Skeletal muscle cell (primary cell): ENCODE measurements at regions not wholly inside any gene's neighbourhood (a gene's known extent, or its start where the extent isn't known, plus 50 kb on each side); places are given as distances from the start of the nearest gene placed in this dataset.
A peak's percentile ranks its signal among the peaks of the same experiment; 100 is the strongest.

Experiments
- DNase-seq: peaks from one replicate; pipeline ENCODE4 v3.0.0-alpha.2; 2010; ENCODE audit warnings: low read depth
- H3K4me3 ChIP-seq: 2 replicates; pipeline ENCODE4 v1.5.1; 2011; ENCODE audit warnings: low read depth, mild to moderate bottlenecking, control low read depth, low read length, moderate library complexity

- DNase-seq = no peak
- H3K4me3 ChIP-seq = no peak overlapping the region
Observed at GRCh38 chr4:89468602-89469001, 161.0 kb upstream of the GPRIN3 start.

- no peak for DNase-seq
- H3K4me3 ChIP-seq = no peak overlapping the region
Observed at GRCh38 chr4:89463341-89463740, 155.7 kb upstream of the GPRIN3 start.

- DNase-seq = no peak
- H3K4me3 ChIP-seq = no peak overlapping the region
Observed at GRCh38 chr4:89447543-89447942, 139.9 kb upstream of the GPRIN3 start.

DNA sequence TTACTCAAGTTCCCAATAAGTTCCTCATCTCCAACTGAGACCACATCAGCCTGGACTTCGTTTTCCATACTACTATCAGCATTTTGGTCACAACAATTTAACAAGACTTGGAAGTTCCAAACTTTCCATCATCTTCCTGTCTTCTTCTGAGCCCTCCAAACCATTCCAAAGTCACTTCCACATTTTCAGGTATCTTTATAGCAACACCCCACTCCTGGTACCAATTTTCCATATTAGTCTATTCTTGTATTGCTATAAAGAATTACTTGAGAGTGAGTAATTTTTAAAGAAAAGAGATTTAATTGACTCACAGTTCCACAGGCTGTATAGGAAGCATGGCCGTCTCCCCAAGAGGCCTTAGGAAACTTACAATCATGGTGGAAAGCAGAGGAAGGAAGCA lies 138.6 kb upstream of the GPRIN3 start:
- DNase-seq = no peak
- H3K4me3 ChIP-seq = no peak overlapping the region

- DNase-seq = no peak
- no peak overlapping the region for H3K4me3 ChIP-seq
Observed at GRCh38 chr4:89439533-89439932, 131.9 kb upstream of the GPRIN3 start.

- no peak overlapping the region for H3K4me3 ChIP-seq
- DNase-seq = no peak
Observed at GRCh38 chr4:89438102-89438831, 130.7 kb upstream of the GPRIN3 start.

DNA sequence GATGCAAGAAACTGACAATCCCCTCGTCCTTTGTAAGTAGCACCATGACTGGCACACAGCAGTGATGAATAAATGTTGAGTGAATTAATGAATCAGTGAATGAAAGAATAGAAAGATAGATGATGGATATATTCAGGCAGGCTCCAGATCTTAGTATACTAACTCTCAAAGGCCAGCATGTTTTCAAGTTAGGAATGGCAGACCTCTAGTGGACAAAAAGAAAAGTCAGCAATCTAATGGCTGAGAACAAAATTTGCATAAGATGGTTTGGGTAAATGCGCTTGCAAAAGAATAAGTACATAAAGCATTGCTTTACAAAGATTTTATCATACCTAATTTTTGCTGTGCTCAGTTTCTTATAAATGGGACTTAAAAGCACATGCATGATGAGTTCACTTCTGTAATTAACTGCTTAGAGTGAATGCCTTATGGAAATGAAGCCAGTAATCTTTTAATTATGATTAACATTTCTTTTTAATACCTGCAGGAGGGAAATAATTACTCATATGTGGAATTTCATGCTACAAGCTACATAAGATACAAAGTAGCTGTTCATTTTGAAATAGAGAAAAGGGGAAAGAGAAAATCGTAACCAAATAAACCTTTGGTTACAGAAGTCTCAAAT lies 126.9 kb upstream of the GPRIN3 start:
- no peak overlapping the region for H3K4me3 ChIP-seq
- no peak for DNase-seq

DNA sequence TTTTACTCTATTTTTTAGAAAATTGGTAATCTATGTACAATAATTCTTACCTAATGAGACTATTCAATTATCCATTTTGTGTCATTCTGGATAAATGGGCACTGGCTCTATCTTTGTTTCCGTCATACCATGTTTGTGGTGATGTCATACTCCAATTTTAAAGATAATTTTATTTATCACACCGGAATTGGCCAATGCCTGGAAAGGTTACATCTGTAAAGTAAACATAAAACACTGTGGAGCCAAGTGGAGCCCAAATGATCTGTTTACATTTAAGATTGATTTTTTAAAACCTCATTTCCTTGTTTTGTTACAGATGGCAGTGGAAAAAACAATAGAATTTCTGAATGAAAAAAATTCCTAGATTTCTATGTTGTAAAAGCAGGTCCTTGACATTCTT lies 120.2 kb upstream of the GPRIN3 start:
- DNase-seq = no peak
- no peak overlapping the region for H3K4me3 ChIP-seq

GRCh38 chr4:89425023-89425422 lies 117.4 kb upstream of the GPRIN3 start:
- H3K4me3 ChIP-seq = no peak overlapping the region
- DNase-seq = no peak

DNA sequence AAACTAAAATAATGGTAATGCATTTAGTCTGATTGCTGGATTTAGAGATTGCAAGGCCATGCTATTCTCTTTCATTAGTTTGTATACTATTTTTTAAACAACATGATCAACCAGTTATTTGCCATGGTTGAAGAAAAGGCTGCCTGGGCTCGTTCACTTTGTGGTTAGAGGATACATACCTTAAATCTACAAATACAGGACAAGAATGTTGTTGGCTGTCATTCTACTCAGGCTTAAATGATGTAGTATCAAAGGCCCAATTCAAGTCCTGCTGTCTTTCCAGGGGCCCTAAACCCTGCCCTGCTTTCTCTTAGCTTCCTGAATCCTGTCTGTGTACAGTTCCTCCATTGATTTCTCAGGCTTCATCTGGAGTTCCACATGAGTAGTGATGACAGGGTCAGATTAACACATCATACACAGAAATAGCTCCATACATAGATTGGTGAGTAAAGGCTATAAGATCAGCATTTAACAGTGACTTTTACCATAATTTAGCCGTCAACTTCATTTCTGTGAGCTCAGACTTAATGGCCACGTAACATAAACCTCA lies 114.9 kb upstream of the GPRIN3 start:
- no peak overlapping the region for H3K4me3 ChIP-seq
- no peak for DNase-seq

GRCh38 chr4:89420507-89420906 lies 112.9 kb upstream of the GPRIN3 start:
- DNase-seq = no peak

DNA sequence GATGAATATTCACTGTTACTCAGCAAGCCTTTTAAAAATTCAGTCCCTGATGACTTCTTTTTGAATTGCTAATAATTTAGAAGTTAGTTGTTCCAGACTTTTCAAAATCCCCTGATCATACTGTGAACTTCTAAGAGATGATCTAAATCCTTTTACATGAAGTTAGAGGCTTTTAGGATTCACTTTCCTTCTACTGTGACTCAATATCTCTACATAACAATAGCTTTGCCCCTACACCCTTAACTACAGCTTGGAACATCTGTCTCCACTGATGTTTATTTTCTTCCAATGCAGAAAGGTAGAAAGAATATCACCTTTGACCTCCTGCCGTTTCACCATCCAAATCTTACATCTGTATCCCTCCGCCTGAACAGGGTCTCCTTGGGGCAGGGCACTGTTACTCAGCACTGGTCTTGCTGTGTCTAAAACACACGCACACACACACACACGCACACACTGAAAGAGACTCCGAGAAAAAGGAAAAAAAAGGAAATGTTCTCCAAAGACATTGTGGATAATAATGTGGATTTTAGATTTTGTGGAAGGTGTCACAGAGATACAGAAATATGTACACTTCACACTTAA lies 111.6 kb upstream of the GPRIN3 start:
- no peak overlapping the region for H3K4me3 ChIP-seq
- DNase-seq = no peak

More at GRCh38 chr4:89420507-89420906, 112.9 kb upstream of the GPRIN3 start:
- H3K4me3 ChIP-seq = no peak overlapping the region

GRCh38 chr4:89416960-89417359 lies 109.4 kb upstream of the GPRIN3 start:
- no peak for DNase-seq
- no peak overlapping the region for H3K4me3 ChIP-seq

DNA sequence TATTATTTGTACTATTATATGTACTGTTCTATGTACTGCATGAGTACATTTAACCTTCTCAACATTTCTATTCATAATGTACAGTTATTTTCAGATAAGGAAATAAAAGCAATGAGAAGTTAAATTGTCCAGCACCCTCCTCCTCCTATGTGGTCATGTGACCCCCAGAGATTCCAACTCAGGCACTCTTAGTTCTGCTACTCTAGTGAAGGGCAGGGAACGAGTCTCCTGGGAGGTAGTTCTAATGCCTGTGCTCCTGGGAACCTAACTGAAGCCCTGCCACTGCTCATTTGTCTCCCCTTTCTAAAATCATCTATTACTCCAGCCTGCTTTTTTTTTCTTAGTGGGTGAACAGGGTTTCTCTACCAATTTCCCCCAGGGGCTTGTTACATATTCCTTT lies 105.9 kb upstream of the GPRIN3 start:
- DNase-seq = no peak
- H3K4me3 ChIP-seq = no peak overlapping the region

- DNase-seq = peak; percentile 60
- no peak overlapping the region for H3K4me3 ChIP-seq
Observed at GRCh38 chr4:89411539-89412309, 104.1 kb upstream of the GPRIN3 start.

DNA sequence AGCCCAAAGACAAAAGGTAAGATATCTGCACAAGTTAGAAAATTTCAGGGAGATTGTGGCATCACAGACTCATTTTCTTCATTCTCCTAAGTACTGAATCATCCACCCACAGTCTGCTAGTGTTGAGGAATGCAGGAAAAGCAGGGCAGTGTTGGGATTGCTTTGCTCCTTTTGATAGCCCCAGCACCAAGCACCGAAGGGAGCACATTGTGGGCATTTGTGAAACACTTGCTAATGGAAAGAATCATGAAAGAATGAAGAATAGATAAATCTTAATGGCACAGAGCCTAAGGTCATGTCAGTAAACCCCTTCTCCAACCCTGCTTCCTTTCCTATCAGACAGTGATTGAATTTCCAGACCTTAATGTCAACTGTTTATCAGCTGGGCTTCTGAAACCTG lies 103.1 kb upstream of the GPRIN3 start:
- no peak overlapping the region for H3K4me3 ChIP-seq
- DNase-seq = no peak

DNA sequence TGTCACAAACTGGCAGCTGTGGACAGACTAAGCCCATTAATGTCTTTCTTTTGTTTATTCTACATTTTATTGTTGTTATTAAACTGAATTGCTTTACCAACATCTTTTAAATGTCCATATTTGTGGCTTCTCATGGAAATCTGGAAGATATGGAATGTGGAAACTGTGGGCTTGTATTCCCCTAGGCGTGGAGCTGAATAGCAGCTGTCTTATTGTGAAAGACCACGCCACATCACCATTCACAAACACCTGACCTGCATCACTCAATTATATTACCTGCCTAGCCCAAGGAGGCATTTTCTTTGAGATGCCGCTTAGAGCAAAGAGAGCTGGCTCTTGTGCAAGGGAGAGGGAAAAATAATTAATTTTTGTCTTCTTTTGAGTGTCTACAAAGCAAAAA lies 96.9 kb upstream of the GPRIN3 start:
- DNase-seq = peak; percentile 38
- no peak overlapping the region for H3K4me3 ChIP-seq

GRCh38 chr4:89403826-89404225 lies 96.2 kb upstream of the GPRIN3 start:
- no peak for DNase-seq
- no peak overlapping the region for H3K4me3 ChIP-seq

GRCh38 chr4:89400287-89401035 lies 92.9 kb upstream of the GPRIN3 start:
- DNase-seq = no peak
- H3K4me3 ChIP-seq = no peak overlapping the region
